ENCODE measurements at regions not wholly inside any gene's neighbourhood (a gene's known extent, or its start where the extent isn't known, plus 50 kb on each side); places are given as distances from the start of the nearest gene placed in this dataset.

- H3K79me2 ChIP-seq (ENCODE audit: insufficient read depth, low read length) = no peaks in the 10 kb centered on the region
- no peaks in the 10 kb centered on the region for H4K20me1 ChIP-seq (ENCODE audit: insufficient read depth)
- H3K4me2 ChIP-seq (ENCODE audit: low read length) = no peak overlapping the region
- intact Hi-C loops (cut with micrococcal nuclease) = no loop called here
- H3K27ac ChIP-seq (ENCODE audit: low read depth, low read length) = no peak overlapping the region
- ATAC-seq = peak; percentile 90
- TF ChIP-seq SRF (IDR thresholded peaks at IDR 0.05; ENCODE audit: low read depth) (peak; percentile 85), SP1 (IDR thresholded peaks at IDR 0.05; ENCODE audit: low read depth) (0 out of 2 replicates have a peak, but pooled peaks have one; percentile 19), JUND (IDR thresholded peaks at IDR 0.05) (no peak), CEBPB (IDR thresholded peaks at IDR 0.05; ENCODE audit: low read depth) (no peak), CTCF (IDR thresholded peaks at IDR 0.05 in 2 of 3, conservative IDR thresholded peaks at IDR 0.05 in 1 of 3; ENCODE audit: borderline replicate concordance in 1 of 3, insufficient read depth in 1 of 3, low read depth in 2 of 3, low read length in 2 of 3) (no peak), EGR1 (IDR thresholded peaks at IDR 0.05; ENCODE audit: low read depth) (no peak), POLR2AphosphoS5 (IDR thresholded peaks at IDR 0.05; ENCODE audit: low read depth, low read length) (no peak), ELF1 (IDR thresholded peaks at IDR 0.05; ENCODE audit: borderline replicate concordance, low read depth) (no peak), ZBTB33 (IDR thresholded peaks at IDR 0.05; ENCODE audit: extremely low read depth, insufficient replicate concordance, low read length) (no peak), CBX3 (IDR thresholded peaks at IDR 0.05; ENCODE audit: low read depth) (no peak), ZNF274 (IDR thresholded peaks at IDR 0.05; ENCODE audit: low read depth, low read length) (no peak), FOSL1 (IDR thresholded peaks at IDR 0.05; ENCODE audit: low read depth) (no peak), EZH2 (IDR thresholded peaks at IDR 0.05) (no peak), ATF3 (IDR thresholded peaks at IDR 0.05) (no peak), ZFX (IDR thresholded peaks at IDR 0.05) (no peak)
- no peak overlapping the region for H3K4me3 ChIP-seq (replicated peaks in 1 of 2; ENCODE audit: low read depth in 1 of 2, low read length in 2 of 2)
- RAD21 ChIA-PET (ENCODE audit: low non-redundant PET in 1 of 2, low total read pairs in 2 of 2, uncharacterized antibody in 2 of 2, unreplicated experiment in 2 of 2) = no interaction called here
- BruUV-seq (replicated peaks) = no TSS peak
- no peaks in the 10 kb centered on the region for H3K36me3 ChIP-seq (ENCODE audit: control insufficient read depth in 1 of 2, insufficient read depth in 2 of 2, low read length in 2 of 2)
- no peaks in the 10 kb centered on the region for H3K9me2 ChIP-seq (ENCODE audit: insufficient read depth)
- POLR2A ChIA-PET = no interaction called here
- no peak overlapping the region for H2AFZ ChIP-seq (ENCODE audit: low read depth, low read length, poor library complexity, severe bottlenecking)
- H3K27me3 ChIP-seq (ENCODE audit: insufficient read depth, low read length) = 0 out of 2 replicates have a peak, but pooled peaks cover 6% of the 10 kb centered on the region
- H3K4me1 ChIP-seq (ENCODE audit: control insufficient read depth in 1 of 2, insufficient read depth in 2 of 2, low read length in 2 of 2) = no peaks in the 10 kb centered on the region
- no peak for DNase-seq (ENCODE audit: low read depth, low spot score)
- CTCF ChIA-PET = no interaction called here
- H3K9ac ChIP-seq (ENCODE audit: low read length) = no peak overlapping the region
- H3K9me3 ChIP-seq (ENCODE audit: control insufficient read depth in 1 of 2, insufficient read depth in 1 of 2, low read depth in 1 of 2, low read length in 2 of 2) = no peaks in the 10 kb centered on the region
Observed at GRCh38 chr12:114982760-114983159, 298.8 kb upstream of the TBX3 start.

All from HCT116 (cell line).